ENCODE measurements at regions not wholly inside any gene's neighbourhood (a gene's known extent, or its start where the extent isn't known, plus 50 kb on each side); places are given as distances from the start of the nearest gene placed in this dataset.

GRCh38 chrX:26070882-26071281, 67.3 kb upstream of the MAGEB18 start:
- no peak for DNase-seq

GRCh38 chrX:26071618-26072017, 66.5 kb upstream of the MAGEB18 start:
- no peak for DNase-seq

GRCh38 chrX:26083093-26083492, 55.0 kb upstream of the MAGEB18 start:
- DNase-seq: no peak
